OCI-LY3 (cell line): ENCODE measurements at regions not wholly inside any gene's neighbourhood (a gene's known extent, or its start where the extent isn't known, plus 50 kb on each side); places are given as distances from the start of the nearest gene placed in this dataset.

Experiments used
- H2AFZ ChIP-seq: fragments of 200-600, 300-600 bp; shearing (Covaris generic); 2 replicates; pipeline ENCODE4 v1.6.0; 2014; ENCODE audit warnings: antibody characterized with exemption, low read depth, low read length
- H3K27ac ChIP-seq: fragments of 200-600, 300-600 bp; sonication (generic); 2 replicates; pipeline ENCODE4 v1.5.1; 2014; ENCODE audit warnings: mild to moderate bottlenecking, low read length, moderate library complexity, mixed read lengths
- H3K27me3 ChIP-seq: fragments of 200-600, 300-600 bp; sonication (generic); 2 replicates; pipeline ENCODE4 v1.6.1; 2014; ENCODE audit warnings: low read depth, low read length, mixed read lengths
- H3K36me3 ChIP-seq: fragments of 200-600, 300-600 bp; sonication (generic); replicated peaks from 2 replicates; pipeline ENCODE3; 2014; ENCODE audit warnings: low read depth, low read length, mixed read lengths
- H3K4me1 ChIP-seq: fragments of 300-600, 200-600 bp; sonication (generic); 2 replicates; pipeline ENCODE4 v1.6.1; 2014; ENCODE audit warnings: low read length, mixed read lengths
- H3K4me2 ChIP-seq: fragments of 200-600, 300-600 bp; sonication (generic); 2 replicates; pipeline ENCODE4 v1.6.1; 2014; ENCODE audit warnings: low read length, mixed read lengths
- H3K4me3 ChIP-seq: fragments of 300-600, 200-600 bp; sonication (generic); 2 replicates; pipeline ENCODE4 v1.5.1; 2014; ENCODE audit warnings: antibody characterized with exemption, mild to moderate bottlenecking, low read length, moderate library complexity
- H3K79me2 ChIP-seq: fragments of 300-600, 200-600 bp; shearing (Covaris generic); 2 replicates; pipeline ENCODE4 v1.6.1; 2014; ENCODE audit warnings: mild to moderate bottlenecking, low read length, mixed read lengths
- H3K9ac ChIP-seq: fragments of 300-600, 200-600 bp; shearing (Covaris generic); 2 replicates; pipeline ENCODE4 v1.6.0; 2014; ENCODE audit warnings: mild to moderate bottlenecking, low read length, moderate library complexity
- H3K9me3 ChIP-seq: fragments of 200-600, 300-600 bp; shearing (Covaris generic); 2 replicates; pipeline ENCODE4 v1.6.1; 2014; ENCODE audit warnings: low read length, mixed read lengths; ENCODE audit not compliant: insufficient read depth
- H4K20me1 ChIP-seq: fragments of 200-600, 300-600 bp; sonication (generic); 2 replicates; pipeline ENCODE4 v1.6.1; 2016; ENCODE audit warnings: low read length, mixed read lengths; ENCODE audit not compliant: insufficient read depth
- EZH2phosphoT487 ChIP-seq: fragments of 200-600 bp; shearing (Covaris generic); IDR thresholded peaks from 2 replicates; pipeline ENCODE4 v1.6.1; 2018; ENCODE audit warnings: antibody characterized with exemption, mixed run types, low read depth
- TF ChIP-seq, protein P1 (sequence below): fragments of 200-600, 300-600 bp; sonication (generic); IDR thresholded peaks from 2 replicates; pipeline ENCODE4 v1.5.1; 2014; ENCODE audit warnings: antibody characterized with exemption, low read length, low read depth

DNA sequence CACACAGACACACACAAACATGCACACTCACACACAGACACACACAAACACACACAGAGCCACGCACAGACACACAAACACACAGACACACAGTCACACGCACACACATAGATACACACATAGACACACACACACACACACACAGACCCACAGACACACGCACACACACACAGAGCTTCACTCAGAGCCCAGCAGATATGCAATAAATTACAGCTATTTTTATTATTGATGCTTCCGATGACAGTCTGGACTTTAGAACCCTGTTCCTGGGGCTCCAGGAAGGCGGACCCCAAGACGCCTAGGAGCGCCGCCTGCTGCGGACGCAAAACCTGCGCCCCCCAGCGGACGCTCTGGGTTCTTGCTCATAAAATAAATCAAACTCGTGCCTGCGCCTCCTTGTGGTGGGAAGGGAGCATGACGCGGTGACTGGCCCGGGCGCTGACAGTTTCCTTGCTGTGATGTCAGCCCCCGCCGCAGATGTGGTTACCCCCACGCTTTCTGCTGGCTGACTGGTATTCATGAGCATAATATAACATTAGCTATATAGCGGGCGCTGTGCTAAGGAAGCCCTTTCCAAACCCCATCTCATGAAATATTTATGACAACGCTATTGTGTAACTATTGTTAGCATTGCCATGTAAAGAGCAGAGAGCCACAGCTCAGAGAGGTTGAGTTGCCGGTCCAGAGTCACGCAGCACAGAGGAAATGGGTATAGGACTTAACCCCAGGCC is 64.4 kb upstream of the TM9SF2 start:
- Histone ChIP-seq H4K20me1 (no peaks in the 10 kb centered on the region), H3K9me3 (no peaks in the 10 kb centered on the region), H3K4me2 (peak overlapping the region; percentile 85), H3K4me1 (peaks cover 61% of the 10 kb centered on the region), H3K36me3 (no peaks in the 10 kb centered on the region), H3K9ac (peak overlapping the region; percentile 25; the same call in 1 of the 2 replicates), H3K4me3 (peak overlapping the region; percentile 69), H3K79me2 (no peaks in the 10 kb centered on the region), H3K27me3 (peaks cover 39% of the 10 kb centered on the region), H3K27ac (no peak overlapping the region), H2AFZ (peak overlapping the region; percentile 81)
- TF ChIP-seq, protein P1, sequence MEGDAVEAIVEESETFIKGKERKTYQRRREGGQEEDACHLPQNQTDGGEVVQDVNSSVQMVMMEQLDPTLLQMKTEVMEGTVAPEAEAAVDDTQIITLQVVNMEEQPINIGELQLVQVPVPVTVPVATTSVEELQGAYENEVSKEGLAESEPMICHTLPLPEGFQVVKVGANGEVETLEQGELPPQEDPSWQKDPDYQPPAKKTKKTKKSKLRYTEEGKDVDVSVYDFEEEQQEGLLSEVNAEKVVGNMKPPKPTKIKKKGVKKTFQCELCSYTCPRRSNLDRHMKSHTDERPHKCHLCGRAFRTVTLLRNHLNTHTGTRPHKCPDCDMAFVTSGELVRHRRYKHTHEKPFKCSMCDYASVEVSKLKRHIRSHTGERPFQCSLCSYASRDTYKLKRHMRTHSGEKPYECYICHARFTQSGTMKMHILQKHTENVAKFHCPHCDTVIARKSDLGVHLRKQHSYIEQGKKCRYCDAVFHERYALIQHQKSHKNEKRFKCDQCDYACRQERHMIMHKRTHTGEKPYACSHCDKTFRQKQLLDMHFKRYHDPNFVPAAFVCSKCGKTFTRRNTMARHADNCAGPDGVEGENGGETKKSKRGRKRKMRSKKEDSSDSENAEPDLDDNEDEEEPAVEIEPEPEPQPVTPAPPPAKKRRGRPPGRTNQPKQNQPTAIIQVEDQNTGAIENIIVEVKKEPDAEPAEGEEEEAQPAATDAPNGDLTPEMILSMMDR = peak; percentile 100
- TF ChIP-seq EZH2phosphoT487 = no peak

DNA sequence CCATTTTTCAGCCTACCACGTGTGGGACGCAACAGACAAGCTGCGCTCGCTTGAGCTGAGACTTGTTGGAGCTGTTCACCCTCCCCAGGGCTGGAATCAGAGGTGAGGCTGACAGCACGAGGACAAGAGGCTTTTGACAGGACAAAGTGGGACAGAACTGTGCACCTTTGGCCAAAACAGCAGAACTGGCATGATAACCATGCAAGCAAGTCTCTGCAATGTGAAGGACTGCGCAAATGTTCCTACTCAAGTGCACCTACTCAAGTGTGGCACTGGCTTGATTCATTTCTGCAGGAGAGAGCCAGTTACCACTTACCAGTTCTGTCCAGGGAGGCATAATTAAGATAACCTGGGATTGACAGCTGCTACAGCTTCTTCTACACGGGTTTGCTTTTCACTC is 62.2 kb upstream of the TM9SF2 start:
- no peak for TF ChIP-seq EZH2phosphoT487
- TF ChIP-seq, protein P1 = no peak
- 0 out of 2 replicates have a peak overlapping the region, but pooled peaks have one; percentile 15 for H3K4me2 ChIP-seq

DNA sequence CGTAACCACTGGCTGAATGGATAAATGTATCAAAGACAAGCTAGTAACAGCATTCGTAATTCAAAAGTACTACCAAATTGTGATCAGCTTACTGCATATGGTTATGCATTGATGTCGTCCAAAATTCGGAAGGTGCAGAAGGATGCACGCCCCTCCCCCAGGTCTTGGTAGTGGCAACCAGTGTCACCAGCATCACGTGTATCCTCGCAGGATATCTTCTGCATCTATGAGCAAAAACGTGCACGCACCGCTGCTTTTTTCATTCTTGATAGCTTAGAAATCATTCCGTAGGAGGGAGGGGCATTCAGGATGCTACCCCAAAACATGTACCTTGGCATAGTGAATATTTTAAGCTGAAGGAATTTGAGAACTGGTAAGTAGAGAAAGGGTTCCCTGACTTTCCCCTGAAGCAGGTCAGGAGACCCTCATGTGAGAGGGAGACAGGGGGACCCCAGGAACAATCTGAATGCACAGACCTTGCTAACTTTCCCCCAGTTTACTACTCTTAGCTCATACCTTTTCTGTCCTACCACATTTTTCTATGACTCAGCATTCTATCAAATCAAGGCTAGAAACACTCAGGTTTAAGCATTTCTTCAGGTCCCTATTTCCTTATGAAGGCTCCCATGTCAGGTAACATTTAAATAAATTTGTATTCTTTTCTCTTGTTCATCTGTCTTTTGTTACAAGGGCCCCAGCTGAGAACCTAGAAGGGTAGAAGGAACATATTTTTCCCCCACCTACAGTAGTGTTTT is 61.2 kb upstream of the TM9SF2 start:
- H3K27ac ChIP-seq = no peak overlapping the region
- no peaks in the 10 kb centered on the region for H3K9me3 ChIP-seq
- no peak overlapping the region for H3K9ac ChIP-seq
- no peaks in the 10 kb centered on the region for H3K79me2 ChIP-seq
- H3K4me3 ChIP-seq = no peak overlapping the region
- H2AFZ ChIP-seq = no peak overlapping the region
- H3K36me3 ChIP-seq = no peaks in the 10 kb centered on the region
- H3K4me1 ChIP-seq = peaks cover 29% of the 10 kb centered on the region
- H4K20me1 ChIP-seq = no peaks in the 10 kb centered on the region
- peaks cover 40% of the 10 kb centered on the region for H3K27me3 ChIP-seq
- no peak overlapping the region for H3K4me2 ChIP-seq
- TF ChIP-seq, protein P1 = no peak
- TF ChIP-seq EZH2phosphoT487 = no peak

More for the DNA sequence above, 62.2 kb upstream of the TM9SF2 start:
- H3K27ac ChIP-seq = no peak overlapping the region
- H3K9ac ChIP-seq = no peak overlapping the region
- no peak overlapping the region for H3K4me3 ChIP-seq
- peaks cover 40% of the 10 kb centered on the region for H3K27me3 ChIP-seq
- H3K9me3 ChIP-seq = no peaks in the 10 kb centered on the region
- no peak overlapping the region for H2AFZ ChIP-seq
- no peaks in the 10 kb centered on the region for H4K20me1 ChIP-seq
- peaks cover 39% of the 10 kb centered on the region for H3K4me1 ChIP-seq
- no peaks in the 10 kb centered on the region for H3K36me3 ChIP-seq
- H3K79me2 ChIP-seq = no peaks in the 10 kb centered on the region

DNA sequence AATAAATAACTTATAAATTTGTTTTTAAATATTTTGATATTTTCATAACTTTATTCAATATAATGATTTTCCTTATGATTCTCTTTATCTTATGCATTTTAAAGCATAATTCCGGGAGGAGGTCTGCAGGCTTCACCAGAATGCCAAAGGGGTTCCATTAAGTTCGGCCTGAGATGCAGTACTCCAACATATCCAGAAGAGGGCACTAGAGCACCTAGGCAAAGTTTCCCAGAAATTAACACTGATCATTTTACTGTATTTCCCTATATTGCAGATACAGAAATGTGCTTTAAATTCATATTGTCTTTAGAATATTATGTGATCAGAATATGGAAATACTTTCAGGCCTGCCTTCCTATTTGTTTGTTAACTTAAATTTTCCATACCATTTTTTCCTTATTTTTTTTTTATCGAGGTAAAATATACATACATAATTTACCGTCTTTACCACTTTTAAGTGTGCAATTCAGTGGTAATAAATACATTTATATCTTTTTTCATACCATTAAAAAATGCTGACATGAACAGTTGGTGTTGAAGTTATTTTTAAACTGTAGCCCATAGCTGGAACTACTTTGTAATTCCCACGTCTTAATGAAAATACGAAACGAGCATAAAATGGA is 58.9 kb upstream of the TM9SF2 start:
- Histone ChIP-seq H3K79me2 (no peaks in the 10 kb centered on the region), H3K4me3 (no peak overlapping the region), H3K27me3 (peaks cover 40% of the 10 kb centered on the region), H3K27ac (no peak overlapping the region), H2AFZ (no peak overlapping the region), H3K36me3 (no peaks in the 10 kb centered on the region), H3K9ac (no peak overlapping the region), H3K4me2 (no peak overlapping the region), H4K20me1 (no peaks in the 10 kb centered on the region), H3K9me3 (no peaks in the 10 kb centered on the region), H3K4me1 (peaks cover 8% of the 10 kb centered on the region)
- TF ChIP-seq, protein P1 = peak; percentile 86
- no peak for TF ChIP-seq EZH2phosphoT487
